Neuronal stem cell (in vitro differentiated cells): ENCODE measurements at regions not wholly inside any gene's neighbourhood (a gene's known extent, or its start where the extent isn't known, plus 50 kb on each side); places are given as distances from the start of the nearest gene placed in this dataset.

Source experiments
- DNase-seq: peaks from one replicate; pipeline ENCODE4 v3.0.0-alpha.2; 2013; ENCODE audit warnings: low spot score
- H2AFZ ChIP-seq: one replicate; pipeline ENCODE4 v1.6.1; 2013; ENCODE audit warnings: mild to moderate bottlenecking, low read length, inconsistent platforms
- H2AK5ac ChIP-seq: 2 replicates; pipeline ENCODE4 v1.6.1; 2013; ENCODE audit warnings: low read depth, mild to moderate bottlenecking, inconsistent platforms, low read length, moderate library complexity, mixed read lengths
- H2BK120ac ChIP-seq: 2 replicates; pipeline ENCODE4 v1.6.1; 2013; ENCODE audit warnings: low read depth, mild to moderate bottlenecking, inconsistent platforms, low read length, moderate library complexity, mixed read lengths
- H2BK12ac ChIP-seq: one replicate; pipeline ENCODE4 v1.6.1; 2013; ENCODE audit warnings: low read length, inconsistent platforms
- H2BK15ac ChIP-seq: 2 replicates; pipeline ENCODE4 v1.6.1; 2013; ENCODE audit warnings: mild to moderate bottlenecking, low read length, inconsistent platforms, mixed read lengths
- H2BK5ac ChIP-seq: one replicate; pipeline ENCODE4 v1.6.1; 2013; ENCODE audit warnings: inconsistent platforms, mild to moderate bottlenecking, low read length, moderate library complexity
- H3K14ac ChIP-seq: one replicate; pipeline ENCODE4 v1.6.1; 2013; ENCODE audit warnings: low read length, inconsistent platforms
- H3K18ac ChIP-seq: 2 replicates; pipeline ENCODE4 v1.6.1; 2013; ENCODE audit warnings: low read length, inconsistent platforms
- H3K23ac ChIP-seq: 2 replicates; pipeline ENCODE4 v1.6.1; 2013; ENCODE audit warnings: low read depth, mild to moderate bottlenecking, mixed read lengths, low read length, inconsistent platforms; ENCODE audit not compliant: poor library complexity
- H3K27ac ChIP-seq: replicated peaks from 3 replicates; pipeline ENCODE4 v1.5.1; 2013; ENCODE audit warnings: low read length, inconsistent platforms
- H3K27me3 ChIP-seq, 3 experiments: 2 replicates each; pipeline ENCODE4 v1.6.1; 2013; ENCODE audit warnings: low read length in 3 of 3, mild to moderate bottlenecking in 2 of 3, inconsistent platforms in 1 of 3, low read depth in 1 of 3, mixed read lengths in 1 of 3, moderate library complexity in 1 of 3; ENCODE audit not compliant: control insufficient read depth in 3 of 3, insufficient read depth in 3 of 3
- H3K36me3 ChIP-seq, 2 donors: replicated peaks in 1 of 2; 2 replicates each; pipeline ENCODE4 v1.6.1; 2013; ENCODE audit warnings: low read length in 2 of 2; ENCODE audit not compliant: control insufficient read depth in 2 of 2, insufficient read depth in 2 of 2
- H3K4ac ChIP-seq: 2 replicates; pipeline ENCODE4 v1.6.1; 2013; ENCODE audit warnings: inconsistent platforms, mild to moderate bottlenecking, low read length, moderate library complexity
- H3K4me1 ChIP-seq, 2 donors: 1 replicate in 1 of 2; 2 replicates in 1 of 2; pipeline ENCODE4 v1.6.1; 2013; ENCODE audit warnings: low read length in 2 of 2, low read depth in 1 of 2; ENCODE audit not compliant: control insufficient read depth in 2 of 2, insufficient read depth in 1 of 2
- H3K4me2 ChIP-seq: one replicate; pipeline ENCODE4 v1.6.1; 2013; ENCODE audit warnings: mild to moderate bottlenecking, low read length, inconsistent platforms; ENCODE audit not compliant: insufficient read depth, poor library complexity, severe bottlenecking
- H3K4me3 ChIP-seq, 2 donors: 2 replicates each; pipeline ENCODE4 v1.5.1; 2013; ENCODE audit warnings: low read length in 2 of 2, mild to moderate bottlenecking in 2 of 2, inconsistent platforms in 1 of 2, moderate library complexity in 1 of 2
- H3K79me1 ChIP-seq: one replicate; pipeline ENCODE4 v1.6.1; 2013; ENCODE audit warnings: low read depth, mild to moderate bottlenecking, inconsistent platforms, low read length, moderate library complexity
- H3K9ac ChIP-seq: one replicate; pipeline ENCODE4 v1.6.1; 2013; ENCODE audit warnings: mild to moderate bottlenecking, low read depth, low read length, inconsistent platforms; ENCODE audit not compliant: poor library complexity
- H3K9me3 ChIP-seq, 2 donors: replicated peaks in 1 of 2; 2 replicates each; pipeline versions ENCODE3 to v1.6.1; 2013; ENCODE audit warnings: low read length in 2 of 2, mild to moderate bottlenecking in 2 of 2, inconsistent platforms in 1 of 2, low read depth in 1 of 2, mixed read lengths in 1 of 2, moderate library complexity in 1 of 2; ENCODE audit not compliant: control insufficient read depth in 2 of 2, insufficient read depth in 1 of 2
- H4K8ac ChIP-seq: one replicate; pipeline ENCODE4 v1.6.1; 2013; ENCODE audit warnings: low read depth, mild to moderate bottlenecking, inconsistent platforms, low read length, moderate library complexity
- H4K91ac ChIP-seq: one replicate; pipeline ENCODE4 v1.6.1; 2013; ENCODE audit warnings: low read length, low read depth, mild to moderate bottlenecking, inconsistent platforms; ENCODE audit not compliant: poor library complexity
- WGBS, 2 donors: extraction: QIAGEN DNeasy Blood & Tissue Kit; methylation state at CpG; one replicate each; pipeline ENCODE4 v1.1.7; 2013; ENCODE audit warnings: missing lambda C conversion rate in 2 of 2, mixed read lengths in 1 of 2; ENCODE audit not compliant: insufficient read length in 2 of 2, insufficient replicate concordance in 1 of 2; ENCODE audit errors: extremely low coverage in 2 of 2; 5-methylcytosine and 5-hydroxymethylcytosine counted together

- Histone ChIP-seq H3K9ac (peak overlapping the region; percentile 75), H3K18ac (peak overlapping the region; percentile 86), H3K36me3 (no peaks in the 10 kb centered on the region), H3K27ac (peak overlapping the region; percentile 82), H3K4me3 (peak overlapping the region in 1 of 2 donors; percentile 2), H2AK5ac (peak overlapping the region; percentile 86), H3K27me3 (no peaks in the 10 kb centered on the region), H3K4me2 (peak overlapping the region; percentile 42), H4K8ac (peak overlapping the region; percentile 44), H2BK120ac (peak overlapping the region; percentile 10), H2BK12ac (peak overlapping the region; percentile 87), H3K4ac (no peak overlapping the region), H3K9me3 (no peaks in the 10 kb centered on the region), H3K4me1 (peaks cover 34 to 63% of the 10 kb centered on the region in 2 donors), H3K79me1 (no peaks in the 10 kb centered on the region), H2BK5ac (peak overlapping the region; percentile 48), H2AFZ (peak overlapping the region; percentile 46), H3K14ac (no peak overlapping the region), H4K91ac (peak overlapping the region; percentile 35), H3K23ac (no peak overlapping the region), H2BK15ac (peak overlapping the region; percentile 81)
- peak; percentile 95 for DNase-seq
- WGBS, 2 donors: no CpG with 5 or more reads among the region's 18 CpGs
Observed at GRCh38 chr1:30816211-30817076, 58.9 kb upstream of the LAPTM5 start.

DNA sequence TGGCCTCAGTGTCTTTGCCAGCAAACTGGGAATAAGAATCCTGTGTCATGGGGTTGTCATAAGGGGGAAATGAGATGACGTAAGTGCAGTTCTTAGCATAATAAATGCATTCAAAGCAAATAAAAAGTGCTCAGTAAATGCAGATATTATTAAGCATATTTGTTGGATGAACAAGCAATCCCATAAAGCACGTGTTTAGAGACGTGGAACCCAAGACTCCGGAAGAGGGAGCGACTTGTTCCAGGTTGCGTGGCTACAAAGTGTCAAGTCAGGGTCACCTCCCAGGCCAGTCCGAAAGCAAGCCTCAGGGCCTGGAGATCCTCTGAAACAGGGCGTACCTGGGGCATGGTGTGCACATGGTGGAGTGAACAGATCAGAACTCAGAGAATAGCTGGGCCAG lies 58.0 kb upstream of the LAPTM5 start:
- Histone ChIP-seq H2BK12ac (no peak overlapping the region), H3K36me3 (no peaks in the 10 kb centered on the region), H3K4me3 (no peak overlapping the region), H3K4me1 (peaks cover 34 to 66% of the 10 kb centered on the region in 2 donors), H3K14ac (no peak overlapping the region), H3K9me3 (no peaks in the 10 kb centered on the region), H2BK15ac (no peak overlapping the region), H3K23ac (no peak overlapping the region), H3K4ac (no peak overlapping the region), H2BK5ac (no peak overlapping the region), H3K27ac (no peak overlapping the region), H3K9ac (no peak overlapping the region), H2BK120ac (no peak overlapping the region), H3K27me3 (no peaks in the 10 kb centered on the region), H3K18ac (no peak overlapping the region), H3K4me2 (no peak overlapping the region), H2AFZ (no peak overlapping the region), H2AK5ac (no peak overlapping the region), H3K79me1 (no peaks in the 10 kb centered on the region), H4K91ac (no peak overlapping the region), H4K8ac (no peak overlapping the region)
- no peak for DNase-seq
- no CpG with 5 or more reads among the region's 8 CpGs for WGBS, 2 donors

DNA sequence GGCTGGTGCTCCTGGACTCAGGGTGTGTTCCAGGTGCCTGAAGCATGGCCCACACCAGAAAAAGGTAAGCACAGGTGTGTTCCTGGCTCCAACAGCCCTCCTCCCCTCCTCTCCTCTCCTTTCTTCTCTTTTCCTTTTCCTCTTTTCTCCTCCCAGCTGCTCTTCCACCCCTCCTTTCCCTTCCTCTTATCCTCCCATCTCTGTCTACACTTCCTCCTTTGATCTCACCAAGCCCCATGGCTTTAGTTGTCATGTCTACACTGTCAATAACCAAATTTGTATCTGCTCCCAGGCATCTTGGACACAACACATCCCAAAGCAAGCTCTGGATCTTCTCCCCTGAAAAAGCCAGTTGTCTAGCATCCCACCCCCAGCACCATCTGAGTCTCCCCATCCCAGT lies 56.7 kb upstream of the LAPTM5 start:
- Histone ChIP-seq H3K23ac (no peak overlapping the region), H3K27ac (no peak overlapping the region), H2BK5ac (no peak overlapping the region), H3K18ac (peak overlapping the region; percentile 75), H3K4me3 (no peak overlapping the region), H4K91ac (no peak overlapping the region), H3K14ac (no peak overlapping the region), H3K79me1 (no peaks in the 10 kb centered on the region), H2BK12ac (peak overlapping the region; percentile 36), H2BK120ac (no peak overlapping the region), H3K4me1 (peaks cover 30 to 66% of the 10 kb centered on the region in 2 donors), H3K4me2 (no peak overlapping the region), H3K9me3 (no peaks in the 10 kb centered on the region), H2AFZ (no peak overlapping the region), H4K8ac (no peak overlapping the region), H3K4ac (no peak overlapping the region), H3K9ac (no peak overlapping the region), H2AK5ac (peak overlapping the region; percentile 88), H3K36me3 (no peaks in the 10 kb centered on the region), H2BK15ac (peak overlapping the region; percentile 71), H3K27me3 (no peaks in the 10 kb centered on the region)
- DNase-seq: no peak

DNA sequence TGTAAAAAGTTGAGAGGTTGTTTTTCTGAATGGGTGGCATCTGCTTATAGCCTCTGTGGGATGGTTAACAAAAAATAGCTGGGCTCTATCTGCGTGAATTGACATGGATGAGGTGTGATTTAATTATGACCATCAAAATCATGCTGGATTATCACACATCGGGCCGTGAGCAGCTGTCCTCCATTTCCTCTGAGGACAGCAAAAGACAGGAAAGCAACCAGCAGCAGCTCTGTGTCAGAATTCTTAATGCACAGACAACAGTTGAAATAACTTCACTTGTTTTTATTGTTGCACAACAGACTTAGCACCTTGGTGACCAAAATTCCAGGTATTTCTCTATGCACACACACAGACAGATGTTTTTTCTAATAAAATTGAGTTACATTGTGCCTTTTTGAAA lies 54.5 kb upstream of the LAPTM5 start:
- H3K27ac ChIP-seq: no peak overlapping the region
- H2BK12ac ChIP-seq: no peak overlapping the region
- no peak overlapping the region for H4K8ac ChIP-seq
- H3K4ac ChIP-seq: no peak overlapping the region
- H3K9ac ChIP-seq: no peak overlapping the region
- no peak overlapping the region for H2BK15ac ChIP-seq
- H2BK5ac ChIP-seq: no peak overlapping the region
- H3K23ac ChIP-seq: no peak overlapping the region
- no peak overlapping the region for H2AK5ac ChIP-seq
- no peak overlapping the region for H4K91ac ChIP-seq
- no peaks in the 10 kb centered on the region for H3K27me3 ChIP-seq
- no CpG with 5 or more reads among the region's 3 CpGs for WGBS, 2 donors
- no peaks in the 10 kb centered on the region for H3K9me3 ChIP-seq
- no peak overlapping the region for H3K4me2 ChIP-seq
- peaks cover 19 to 60% of the 10 kb centered on the region in 2 donors for H3K4me1 ChIP-seq
- H3K36me3 ChIP-seq: no peaks in the 10 kb centered on the region
- no peak overlapping the region for H3K18ac ChIP-seq
- no peak overlapping the region for H3K4me3 ChIP-seq
- no peak for DNase-seq
- H3K14ac ChIP-seq: no peak overlapping the region
- H2AFZ ChIP-seq: peak overlapping the region; percentile 1
- no peaks in the 10 kb centered on the region for H3K79me1 ChIP-seq
- no peak overlapping the region for H2BK120ac ChIP-seq
